NCI-H748 (cell line): ENCODE measurements at regions not wholly inside any gene's neighbourhood (a gene's known extent, or its start where the extent isn't known, plus 50 kb on each side); places are given as distances from the start of the nearest gene placed in this dataset.

Experiments
- DNase-seq: peaks from one replicate; lab custom pipeline; 2025; ENCODE audit not compliant: unreplicated experiment; lab: John Stamatoyannopoulos, UW

DNA sequence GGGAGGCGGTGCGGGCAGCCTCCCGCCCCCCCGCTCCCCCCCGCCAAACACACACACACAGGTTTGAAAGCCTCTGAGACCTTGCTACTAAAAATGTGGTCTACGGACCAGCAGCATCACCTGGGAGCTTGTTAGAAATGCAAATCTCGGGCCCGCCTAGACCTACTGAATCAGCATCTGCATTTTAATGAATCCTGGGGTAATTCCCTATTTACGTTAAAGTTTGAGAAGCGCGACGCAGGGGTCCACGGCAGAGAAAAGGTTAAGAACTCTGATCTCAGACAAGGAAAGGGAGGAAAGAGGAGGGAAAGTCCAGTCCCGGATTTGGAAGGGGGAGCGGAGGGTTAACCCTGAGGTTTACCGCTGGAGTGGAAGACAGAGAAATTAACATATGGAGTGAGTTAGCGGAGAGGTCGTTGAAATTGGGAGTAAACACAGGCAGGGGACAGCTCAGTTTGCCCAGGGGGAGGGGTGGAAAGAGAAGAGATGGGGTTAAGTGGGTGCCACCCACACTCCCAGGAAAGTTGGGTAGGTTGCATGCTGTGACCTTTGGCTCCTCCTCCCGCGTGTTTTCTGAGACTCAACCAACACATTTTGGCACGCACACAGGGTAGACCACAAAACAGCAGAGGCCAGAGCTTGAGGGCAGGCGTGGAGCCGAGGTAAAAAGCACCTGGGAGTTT is 483.6 kb downstream of the BCOR start:
- peak; percentile 46 for DNase-seq

DNA sequence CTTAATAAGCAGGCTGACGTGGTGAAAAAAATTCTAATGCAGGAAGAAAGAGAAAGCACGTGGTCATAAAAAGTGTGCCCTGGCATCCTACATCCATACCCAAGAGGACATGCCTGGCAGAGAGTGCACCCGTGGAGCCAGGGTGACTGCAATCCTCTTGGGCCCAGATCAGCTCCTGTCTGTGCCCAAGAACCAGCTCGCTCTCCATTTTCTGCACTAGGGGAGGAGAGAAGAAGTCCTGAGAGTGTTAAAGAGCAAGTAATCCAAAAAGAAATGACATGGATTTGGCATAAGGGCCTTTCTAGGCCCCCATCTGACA is 483.1 kb downstream of the BCOR start:
- DNase-seq = no peak

DNA sequence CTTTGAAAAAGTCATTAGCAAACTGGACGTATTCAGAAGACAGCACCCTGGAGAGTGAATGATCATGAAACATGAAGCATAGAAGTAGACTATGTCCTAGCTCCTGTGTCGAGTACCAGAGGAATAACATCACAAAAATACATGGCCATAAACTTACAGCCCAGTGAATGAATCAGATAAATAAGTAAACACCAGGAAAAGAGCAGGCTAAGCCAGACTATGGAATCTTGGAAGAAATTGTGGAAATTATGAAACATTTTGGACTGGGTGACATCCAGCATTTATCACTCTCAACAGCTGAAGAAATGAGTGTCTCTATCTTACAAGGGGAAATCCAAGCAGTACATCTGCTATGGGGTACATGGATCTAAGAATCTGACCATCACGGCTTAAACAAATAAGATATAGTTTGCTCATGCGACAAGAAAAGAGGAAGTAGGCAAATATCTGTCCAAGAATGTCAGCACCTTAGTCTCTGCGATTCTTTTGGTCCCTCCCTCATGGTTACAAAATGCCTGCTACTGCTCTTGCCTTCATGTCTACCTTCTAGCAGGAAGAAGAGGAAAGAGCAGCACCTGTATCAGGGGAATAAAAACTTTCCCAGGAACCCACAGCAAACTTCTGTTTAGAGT is 481.5 kb downstream of the BCOR start:
- DNase-seq = no peak

DNA sequence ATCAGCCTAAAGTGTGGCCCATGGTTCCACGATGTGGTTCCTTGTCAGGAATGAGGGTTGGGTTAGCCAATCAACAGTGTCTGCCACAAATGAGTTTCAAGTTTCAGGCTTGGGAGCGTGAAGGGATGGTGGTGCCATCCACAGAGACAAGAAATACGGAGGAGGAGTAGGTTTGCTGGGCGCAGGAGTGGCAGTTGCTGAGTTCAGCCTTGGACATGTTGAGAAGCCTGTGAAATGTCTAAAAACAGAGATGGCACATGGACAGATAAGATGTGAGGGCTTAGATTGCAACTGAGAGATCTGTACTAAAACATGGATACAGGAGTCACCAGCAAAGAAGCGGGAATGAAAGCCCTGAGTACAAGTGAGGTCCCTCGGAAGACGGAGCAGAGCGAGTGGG is 481.0 kb downstream of the BCOR start:
- no peak for DNase-seq

DNA sequence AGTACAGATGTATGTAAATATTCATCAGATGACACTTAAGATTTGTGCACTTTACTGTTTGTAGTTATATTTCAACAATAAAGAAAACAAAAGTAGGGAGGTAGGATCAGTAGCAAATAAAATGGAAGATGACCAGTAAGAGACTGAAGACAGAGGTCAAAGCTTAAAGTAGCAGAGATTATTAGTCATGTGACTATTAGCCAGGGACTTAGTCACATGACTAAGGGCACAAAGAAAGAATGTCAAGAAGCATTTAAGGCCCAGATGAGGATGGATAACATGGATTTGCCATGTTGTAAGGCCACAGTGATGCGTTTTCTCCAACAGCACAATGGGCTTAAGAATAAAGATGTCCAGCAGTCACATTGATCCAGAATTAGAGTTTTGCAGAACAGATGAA is 479.6 kb downstream of the BCOR start:
- DNase-seq = no peak

DNA sequence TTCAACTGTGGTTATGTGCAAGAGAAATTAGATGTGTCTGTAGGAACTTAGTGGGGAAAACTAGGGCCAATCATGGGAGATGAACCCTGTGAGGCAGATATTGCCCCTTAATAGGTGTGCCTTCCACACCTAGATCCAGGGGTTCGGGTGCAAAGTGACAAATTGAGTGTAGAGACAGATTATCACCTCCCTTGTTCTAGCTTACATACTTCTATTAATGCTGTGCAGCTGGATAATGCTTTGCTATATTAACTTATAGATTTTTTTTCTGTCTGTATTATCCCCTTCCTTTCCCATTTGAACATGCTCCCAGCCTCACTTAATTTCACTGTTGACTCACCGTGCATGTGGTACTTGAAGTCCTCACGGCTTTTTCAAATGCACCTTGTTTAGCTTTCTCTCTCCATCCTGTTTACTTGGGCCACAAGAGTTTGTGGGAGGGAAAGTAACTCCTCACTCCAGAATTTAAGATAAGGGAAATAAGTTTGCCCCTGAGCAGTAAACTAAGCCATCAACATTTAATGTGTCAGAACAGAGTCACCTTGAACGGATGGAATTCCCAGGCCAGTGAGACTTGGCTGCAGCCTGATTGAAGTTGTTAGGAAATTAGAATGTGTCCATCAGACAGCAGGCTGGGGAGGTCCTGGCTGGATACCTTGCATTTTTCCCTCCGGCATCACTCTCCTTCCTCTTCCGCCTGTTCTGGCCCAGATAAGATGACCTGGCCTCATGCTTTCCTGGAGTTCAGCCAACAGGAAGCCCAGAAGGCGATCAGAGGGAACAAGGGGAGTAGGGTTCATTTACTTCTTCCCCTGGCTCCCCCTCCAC is 478.4 kb downstream of the BCOR start:
- DNase-seq = no peak

DNA sequence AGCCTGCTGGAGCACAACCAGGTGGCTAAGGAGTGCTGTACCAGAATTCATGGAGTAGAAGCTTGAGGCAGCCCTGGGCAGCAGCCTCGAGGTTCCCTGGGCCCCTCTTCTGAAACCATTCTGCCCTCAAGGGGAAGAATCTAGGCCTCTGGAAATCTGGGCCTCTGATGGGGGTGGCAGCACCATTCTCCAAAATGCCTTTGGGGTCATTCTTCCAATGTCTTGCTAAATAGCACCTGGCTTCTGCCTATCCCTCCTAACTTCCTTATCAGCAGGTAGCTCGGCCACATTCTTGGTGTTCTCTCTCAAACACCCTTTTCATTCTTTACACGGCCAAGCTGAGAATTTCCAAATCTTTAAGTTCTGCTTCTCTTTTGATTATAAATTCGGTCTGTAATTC is 473.6 kb downstream of the BCOR start:
- no peak for DNase-seq

DNA sequence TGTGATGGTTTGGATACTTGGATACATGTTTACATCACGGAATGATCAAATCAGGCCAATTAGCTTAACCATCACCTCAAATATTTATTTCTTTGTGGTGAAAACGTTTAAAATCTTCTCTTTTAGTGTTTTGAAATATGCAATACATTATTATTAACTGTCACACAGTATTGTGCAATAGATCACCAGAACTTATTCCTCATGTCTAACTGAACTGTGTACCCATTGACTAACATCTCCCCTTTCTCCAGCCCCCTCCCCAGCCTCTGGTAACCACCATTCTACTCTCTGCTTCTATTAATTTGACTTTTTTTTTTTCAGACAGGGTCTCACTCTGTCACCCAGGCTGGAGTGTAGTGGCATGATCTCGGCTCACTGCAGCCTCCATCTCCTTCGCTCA is 471.9 kb downstream of the BCOR start:
- no peak for DNase-seq

DNA sequence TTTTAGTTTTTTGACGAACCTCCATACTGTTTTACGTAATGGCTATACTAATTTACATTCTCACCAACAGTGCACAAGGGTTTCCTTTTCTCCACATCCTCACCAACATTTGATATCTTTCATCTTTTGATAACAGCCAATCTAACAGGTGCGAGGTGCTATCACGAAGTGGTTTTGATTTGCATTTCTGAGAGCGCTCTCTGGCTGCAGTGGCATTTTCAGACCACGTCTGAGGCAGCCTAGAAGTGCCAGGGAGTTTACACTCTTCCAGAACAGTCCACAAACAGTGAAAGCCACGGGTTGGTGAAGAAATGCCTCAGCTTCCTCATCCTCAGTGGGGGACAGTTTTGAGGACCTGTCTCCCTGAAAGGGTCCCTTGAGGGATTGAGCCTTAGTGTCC is 471.0 kb downstream of the BCOR start:
- no peak for DNase-seq

DNA sequence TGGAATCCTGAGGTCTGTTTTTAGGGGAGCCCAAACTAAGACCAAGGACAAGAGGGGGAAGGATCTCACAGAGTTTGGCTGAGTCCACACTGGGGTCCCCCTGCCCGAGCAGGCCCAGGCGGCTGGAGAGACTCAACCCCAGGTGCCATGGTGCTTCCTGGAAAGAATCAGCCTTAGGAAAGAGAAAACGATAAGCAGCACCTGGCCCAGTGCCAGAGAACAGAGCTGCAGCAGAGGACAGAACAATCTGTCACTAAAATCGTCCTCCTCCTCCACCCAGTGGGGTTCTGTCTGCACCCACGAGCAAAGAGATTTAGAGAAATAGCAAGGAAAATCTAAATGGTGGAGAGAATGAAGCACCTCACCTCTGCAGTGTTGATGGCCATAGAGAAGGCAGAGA is 470.5 kb downstream of the BCOR start:
- peak; percentile 18 for DNase-seq

DNA sequence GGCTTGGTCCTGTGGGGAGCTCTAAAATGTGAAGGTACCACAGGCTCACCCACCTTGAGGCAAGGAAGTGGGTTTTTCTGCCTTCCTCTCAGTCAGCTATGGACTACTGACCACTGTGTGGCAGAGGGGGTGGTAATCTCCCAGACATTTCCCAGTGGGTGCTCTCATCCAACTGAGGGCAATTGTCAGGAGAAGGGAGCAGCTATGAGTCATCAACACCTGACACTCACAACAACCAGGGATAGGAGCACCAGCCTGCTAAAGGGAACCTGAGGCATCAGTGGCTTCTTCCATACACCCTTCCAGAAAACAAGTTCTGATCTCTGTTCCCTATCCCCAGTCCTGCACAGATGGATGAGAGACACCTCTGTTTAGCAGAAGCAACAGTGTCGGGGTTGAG is 468.8 kb downstream of the BCOR start:
- no peak for DNase-seq

DNA sequence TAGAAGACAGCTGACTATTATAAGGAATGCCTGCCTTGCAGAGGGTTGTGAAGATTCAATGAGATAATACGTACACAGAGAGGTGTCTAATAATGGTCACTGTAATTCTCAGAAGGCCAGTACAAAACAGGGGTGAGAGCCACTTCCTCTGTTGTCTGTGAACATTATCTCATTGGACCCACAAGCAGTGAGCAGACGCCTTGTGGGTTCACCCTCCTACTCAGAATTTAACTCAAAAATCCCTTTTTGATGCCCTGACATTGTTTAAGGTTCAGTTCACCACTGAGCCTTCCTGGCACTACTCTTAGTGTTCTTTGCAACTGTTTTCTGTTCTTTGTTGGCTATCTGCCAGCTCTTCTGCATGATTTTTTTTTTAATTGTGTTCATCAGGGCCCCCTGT is 467.4 kb downstream of the BCOR start:
- no peak for DNase-seq

DNA sequence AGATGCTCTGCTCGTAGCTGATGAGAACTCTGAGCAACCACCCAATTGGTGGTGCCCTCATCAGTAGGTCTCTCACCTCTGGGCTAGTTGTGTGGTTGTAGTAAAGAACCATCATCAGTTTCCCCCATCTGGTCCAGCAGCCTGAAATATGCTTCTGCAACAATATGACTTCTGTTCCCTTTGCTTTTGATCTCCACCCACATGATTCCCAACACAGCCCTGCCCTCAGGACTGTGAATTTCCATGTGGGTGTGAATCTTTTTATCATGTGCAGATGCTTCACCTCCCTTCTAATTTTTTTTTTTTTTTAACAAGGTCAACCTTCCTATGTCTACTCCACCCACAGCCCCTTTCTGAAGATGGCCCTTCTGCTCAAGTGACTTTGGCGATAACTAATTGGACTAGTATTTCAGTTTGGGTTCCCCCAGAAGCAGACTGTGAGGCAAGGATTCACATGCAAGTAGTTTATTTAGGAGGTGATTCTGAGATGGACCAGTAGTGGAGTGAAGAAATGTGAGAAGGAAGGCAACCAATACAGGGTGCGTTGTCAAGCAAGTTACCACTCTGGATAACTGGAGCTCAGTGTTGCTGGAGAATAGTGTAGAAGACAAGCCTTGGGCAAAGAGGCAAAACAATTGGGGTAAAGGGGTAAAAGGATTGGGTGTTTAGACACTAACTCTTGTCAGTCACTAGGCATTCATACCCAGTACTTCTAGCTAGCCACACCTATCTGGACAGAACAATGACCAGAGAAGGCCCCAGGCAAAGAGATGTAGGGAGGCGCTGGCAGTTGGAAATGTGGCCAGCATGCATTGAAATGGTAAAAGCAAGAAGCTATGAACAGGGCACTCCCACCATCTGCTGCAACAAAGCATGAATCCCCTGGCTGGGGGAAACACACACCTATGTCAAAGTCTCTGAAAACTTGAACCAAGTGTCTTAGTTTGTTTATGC is 466.2 kb downstream of the BCOR start:
- no peak for DNase-seq

DNA sequence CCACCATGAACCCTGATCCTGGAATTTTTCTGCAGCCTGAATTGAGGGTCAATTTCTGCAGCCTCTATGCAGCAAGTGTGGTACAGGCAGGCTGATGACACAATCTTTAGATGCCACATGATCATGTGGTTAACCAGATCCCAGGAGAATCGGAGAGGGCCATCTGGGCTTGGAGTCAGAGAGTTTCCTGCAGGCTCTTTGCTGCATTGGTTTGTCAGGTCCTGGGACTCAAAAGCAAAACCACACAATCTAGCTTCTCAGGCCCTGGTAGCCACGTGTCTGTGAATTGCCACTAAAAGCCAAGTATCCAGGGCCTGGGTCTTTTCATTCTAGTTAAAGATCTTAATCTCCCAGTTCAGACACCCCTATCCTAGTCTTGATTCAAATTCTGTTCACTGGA is 464.5 kb downstream of the BCOR start:
- no peak for DNase-seq

DNA sequence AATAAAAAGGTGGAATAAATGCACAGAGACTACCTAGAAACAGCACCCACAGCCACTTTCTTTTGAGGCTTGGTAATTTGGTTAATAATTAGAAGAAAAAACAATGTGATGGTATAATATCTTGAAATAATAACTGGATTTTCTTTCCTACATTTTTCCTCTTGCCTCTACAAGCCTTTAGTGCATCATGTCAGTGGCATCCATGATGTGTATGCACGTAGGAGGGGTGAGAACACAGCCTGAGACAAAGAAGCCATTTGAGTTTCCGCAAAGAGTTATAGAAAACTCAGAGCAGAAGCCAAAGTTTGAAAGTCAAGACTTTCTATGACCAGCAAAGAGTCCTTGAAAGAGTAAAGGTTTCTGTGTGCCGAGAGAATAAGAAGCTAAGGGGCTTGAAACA is 461.3 kb downstream of the BCOR start:
- DNase-seq = no peak

DNA sequence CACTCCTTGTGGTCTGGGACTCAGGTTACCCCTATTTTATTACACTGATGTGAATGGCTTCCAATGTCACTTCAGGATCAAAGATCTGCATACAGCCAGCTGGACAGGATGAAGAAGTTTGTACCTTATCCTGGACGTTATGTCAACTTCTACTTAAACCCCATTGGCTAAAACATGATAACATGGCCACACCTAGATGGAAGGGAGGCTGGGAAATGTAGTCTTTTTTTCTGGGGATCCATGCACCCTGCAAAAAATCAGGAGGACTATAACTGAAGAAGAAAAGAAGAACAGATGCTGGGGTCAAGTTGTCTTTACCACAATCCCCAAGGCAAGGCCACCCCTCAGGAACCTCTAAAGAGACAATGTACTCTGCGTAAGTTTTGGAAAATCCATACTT is 459.2 kb downstream of the BCOR start:
- no peak for DNase-seq

DNA sequence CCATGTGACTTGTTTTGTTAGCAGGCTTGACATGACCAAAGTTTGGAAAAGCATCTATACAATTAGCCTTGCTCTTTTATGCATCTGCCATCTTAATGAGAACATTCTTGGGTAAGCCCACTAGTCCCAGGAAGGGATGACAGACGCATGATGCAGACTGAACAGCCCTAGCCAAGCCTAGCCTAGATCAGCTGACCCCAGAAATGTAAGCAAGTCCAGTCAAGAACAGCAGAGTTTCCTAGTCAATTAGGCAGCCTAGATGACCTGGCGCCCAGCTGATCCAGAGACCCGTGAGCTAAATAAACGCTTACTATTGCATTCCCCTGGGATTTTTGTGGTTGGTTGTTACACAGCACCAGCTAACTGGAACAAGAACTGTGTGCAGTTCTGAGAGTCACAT is 457.9 kb downstream of the BCOR start:
- no peak for DNase-seq

DNA sequence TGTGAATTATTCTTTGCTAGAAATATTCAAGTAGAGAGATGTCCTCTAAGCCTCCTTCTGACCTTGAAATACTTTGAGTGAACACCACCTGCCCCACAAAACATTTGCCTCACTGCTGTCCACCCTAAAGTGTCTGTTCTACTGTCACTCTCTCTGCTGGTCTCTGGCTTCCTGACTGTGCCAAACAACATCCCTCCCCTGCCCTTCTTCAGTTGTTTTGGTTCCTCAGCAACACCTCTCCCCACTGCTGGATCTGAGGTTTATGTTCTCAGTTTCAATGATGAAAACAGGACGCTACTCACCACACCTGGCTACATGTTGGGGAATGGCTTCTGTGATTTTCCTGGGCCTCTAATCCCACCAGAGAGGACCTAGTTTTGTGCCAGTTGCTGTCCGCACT is 456.9 kb downstream of the BCOR start:
- no peak for DNase-seq

DNA sequence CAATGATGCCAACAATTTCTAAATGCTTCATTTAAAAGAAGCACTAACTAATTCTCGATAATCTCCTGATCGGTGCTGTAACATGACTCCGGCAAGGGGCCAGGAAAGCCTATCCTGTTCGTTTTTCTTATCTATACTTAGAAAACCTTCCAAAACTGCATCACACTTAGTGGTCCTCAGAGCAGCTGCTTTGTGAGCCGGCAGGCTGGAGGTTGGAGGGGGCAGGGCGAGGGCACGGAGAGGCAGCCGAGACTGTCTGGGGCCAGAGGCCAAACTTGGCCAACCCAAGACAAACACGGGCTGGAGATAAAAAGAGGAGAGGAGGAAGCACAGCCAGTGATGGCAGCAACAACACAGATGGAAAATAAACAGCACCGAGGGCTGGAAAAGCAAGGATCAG is 455.7 kb downstream of the BCOR start:
- peak; percentile 55 for DNase-seq

DNA sequence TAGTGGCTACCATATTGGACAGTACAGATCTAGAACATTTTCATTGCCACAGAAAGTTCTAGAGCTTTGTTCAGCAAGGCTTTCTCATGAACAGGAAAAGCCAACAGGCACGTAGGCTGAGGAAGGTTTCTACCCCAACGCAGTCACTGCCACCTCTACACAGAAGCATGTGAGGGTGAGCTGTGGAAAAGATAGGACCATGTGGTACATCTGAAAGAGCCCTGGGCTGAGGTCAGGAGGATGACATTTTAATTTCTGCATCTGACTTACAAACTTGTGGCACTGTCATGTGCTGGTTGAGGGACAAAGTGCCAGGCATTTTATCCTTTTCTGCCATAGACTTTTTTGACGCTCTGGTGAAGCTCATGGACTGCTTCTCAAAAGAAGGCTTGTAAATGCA is 454.2 kb downstream of the BCOR start:
- DNase-seq = no peak

DNA sequence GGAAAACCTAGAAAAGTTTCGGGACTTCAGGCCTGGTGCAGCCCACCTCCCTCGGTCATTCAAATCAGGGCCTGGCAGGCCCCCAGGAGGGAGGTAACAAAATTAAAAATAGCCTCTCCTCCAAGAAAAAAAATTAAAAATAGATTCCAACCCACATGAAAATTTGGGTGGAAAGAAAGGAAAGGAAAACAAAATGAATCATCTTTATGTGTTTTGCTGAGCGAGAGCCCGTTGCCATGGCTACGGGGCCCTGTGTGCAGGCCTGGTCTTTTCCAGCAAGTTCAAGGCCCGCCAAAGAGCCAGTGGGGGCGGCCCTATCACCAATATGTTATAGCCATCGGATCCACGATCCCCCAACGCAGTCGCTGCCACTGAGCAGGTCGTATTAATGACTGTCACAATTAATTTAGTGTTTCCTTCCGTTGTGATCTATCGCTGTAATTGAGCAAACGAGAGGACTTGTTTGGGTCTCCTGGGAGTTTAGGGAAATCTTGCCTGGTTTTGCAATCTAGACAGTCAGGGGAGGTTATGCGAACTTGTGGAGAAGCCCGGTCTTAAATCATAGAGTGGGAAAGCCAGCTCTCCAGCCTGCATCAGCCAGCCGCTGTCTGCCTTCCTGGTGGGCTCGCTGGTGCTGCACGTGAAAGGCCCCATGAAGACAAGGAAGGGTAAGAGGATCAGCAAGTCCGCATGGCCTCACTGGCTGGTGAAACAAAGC is 452.4 kb downstream of the BCOR start:
- no peak for DNase-seq
